HG03521 (cell line): ENCODE measurements at regions not wholly inside any gene's neighbourhood (a gene's known extent, or its start where the extent isn't known, plus 50 kb on each side); places are given as distances from the start of the nearest gene placed in this dataset.
"Not testable (repeated sequence)": the region's sequence is repeated elsewhere in the genome, so short reads cannot be mapped to it uniquely, and the experiment has no call there.

ENCODE experiments used
- ATAC-seq: cut with Tn5 transposase; IDR thresholded peaks from one replicate; pipeline ENCODE4 v1.9.1; 2021; ENCODE audit warnings: mild to moderate bottlenecking, moderate library complexity; ENCODE audit not compliant: unreplicated experiment

GRCh38 chr4:56148428-56148827 lies 199.7 kb downstream of the CEP135 start:
- no peak for ATAC-seq

- no peak for ATAC-seq
Observed at GRCh38 chr4:56147371-56147770, 198.6 kb downstream of the CEP135 start.

- ATAC-seq: no peak
Observed at GRCh38 chr4:56146956-56147355, 198.2 kb downstream of the CEP135 start.

- no peak for ATAC-seq
Observed at GRCh38 chr4:56142088-56142487, 193.3 kb downstream of the CEP135 start.

- no peak for ATAC-seq
Observed at GRCh38 chr4:56139241-56139827, 190.6 kb downstream of the CEP135 start.

- not testable (repeated sequence) for ATAC-seq
Observed at GRCh38 chr4:56134834-56135233, 186.1 kb downstream of the CEP135 start.

GRCh38 chr4:56134266-56134665 lies 185.5 kb downstream of the CEP135 start:
- ATAC-seq: no peak

GRCh38 chr4:56132835-56133234 lies 184.1 kb downstream of the CEP135 start:
- no peak for ATAC-seq

- not testable (repeated sequence) for ATAC-seq
Observed at GRCh38 chr4:56132188-56132587, 183.4 kb downstream of the CEP135 start.

GRCh38 chr4:56130606-56131155 lies 181.9 kb downstream of the CEP135 start:
- no peak for ATAC-seq

- peak; percentile 66 for ATAC-seq
Observed at GRCh38 chr4:56129431-56129861, 180.7 kb downstream of the CEP135 start.

- ATAC-seq: no peak
Observed at GRCh38 chr4:56128213-56128612, 179.5 kb downstream of the CEP135 start.

GRCh38 chr4:56127716-56128115 lies 179.0 kb downstream of the CEP135 start:
- no peak for ATAC-seq

- ATAC-seq: no peak
Observed at GRCh38 chr4:56123547-56123946, 174.8 kb downstream of the CEP135 start.

- no peak for ATAC-seq
Observed at GRCh38 chr4:56123051-56123450, 174.3 kb downstream of the CEP135 start.

GRCh38 chr4:56118845-56119244 lies 170.1 kb downstream of the CEP135 start:
- ATAC-seq: no peak

GRCh38 chr4:56118055-56118454 lies 169.3 kb downstream of the CEP135 start:
- no peak for ATAC-seq

- ATAC-seq: no peak
Observed at GRCh38 chr4:56115898-56116297, 167.2 kb downstream of the CEP135 start.

- no peak for ATAC-seq
Observed at GRCh38 chr4:56112377-56112776, 163.6 kb downstream of the CEP135 start.

- ATAC-seq: no peak
Observed at GRCh38 chr4:56106180-56107147, 157.7 kb downstream of the CEP135 start.

GRCh38 chr4:56104188-56104587 lies 155.4 kb downstream of the CEP135 start:
- ATAC-seq: no peak

- no peak for ATAC-seq
Observed at GRCh38 chr4:56102601-56103000, 153.9 kb downstream of the CEP135 start.
